Skin of body (tissue), 1 donor: ENCODE measurements at regions not wholly inside any gene's neighbourhood (a gene's known extent, or its start where the extent isn't known, plus 50 kb on each side); places are given as distances from the start of the nearest gene placed in this dataset.

ENCODE experiments used
- DNase-seq: peaks from one replicate; lab custom pipeline; 2025; lab: John Stamatoyannopoulos, UW

DNA sequence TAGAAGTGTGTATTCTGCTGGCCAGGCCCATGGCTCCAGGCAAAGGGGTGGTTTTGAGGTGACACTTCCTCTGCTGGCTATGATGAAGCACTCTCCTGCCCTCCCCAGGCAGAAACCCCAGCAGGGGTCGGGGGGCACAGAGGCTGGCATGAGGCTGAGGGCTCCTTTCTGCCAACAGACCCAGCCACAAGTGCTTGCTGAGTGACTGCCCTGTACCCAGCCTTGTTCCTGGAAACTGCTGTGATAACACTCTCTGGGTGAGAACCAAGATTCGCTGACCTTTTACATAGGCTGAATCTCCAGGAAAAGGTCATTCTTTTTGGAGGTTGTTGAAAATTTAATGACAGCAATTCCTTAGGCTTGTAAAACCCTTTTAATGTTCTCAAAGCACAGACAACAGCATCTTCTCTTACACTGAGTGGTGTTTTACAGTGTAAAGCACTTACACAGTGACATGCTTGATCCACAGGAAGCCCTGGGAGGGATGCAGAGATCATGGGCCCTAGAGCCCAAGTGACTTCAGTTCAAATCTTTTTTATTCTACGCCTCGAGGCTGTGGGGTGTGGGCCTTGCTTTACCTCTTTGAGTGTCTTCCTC, 155.5 kb upstream of the FGGY start:
- DNase-seq = no peak

DNA sequence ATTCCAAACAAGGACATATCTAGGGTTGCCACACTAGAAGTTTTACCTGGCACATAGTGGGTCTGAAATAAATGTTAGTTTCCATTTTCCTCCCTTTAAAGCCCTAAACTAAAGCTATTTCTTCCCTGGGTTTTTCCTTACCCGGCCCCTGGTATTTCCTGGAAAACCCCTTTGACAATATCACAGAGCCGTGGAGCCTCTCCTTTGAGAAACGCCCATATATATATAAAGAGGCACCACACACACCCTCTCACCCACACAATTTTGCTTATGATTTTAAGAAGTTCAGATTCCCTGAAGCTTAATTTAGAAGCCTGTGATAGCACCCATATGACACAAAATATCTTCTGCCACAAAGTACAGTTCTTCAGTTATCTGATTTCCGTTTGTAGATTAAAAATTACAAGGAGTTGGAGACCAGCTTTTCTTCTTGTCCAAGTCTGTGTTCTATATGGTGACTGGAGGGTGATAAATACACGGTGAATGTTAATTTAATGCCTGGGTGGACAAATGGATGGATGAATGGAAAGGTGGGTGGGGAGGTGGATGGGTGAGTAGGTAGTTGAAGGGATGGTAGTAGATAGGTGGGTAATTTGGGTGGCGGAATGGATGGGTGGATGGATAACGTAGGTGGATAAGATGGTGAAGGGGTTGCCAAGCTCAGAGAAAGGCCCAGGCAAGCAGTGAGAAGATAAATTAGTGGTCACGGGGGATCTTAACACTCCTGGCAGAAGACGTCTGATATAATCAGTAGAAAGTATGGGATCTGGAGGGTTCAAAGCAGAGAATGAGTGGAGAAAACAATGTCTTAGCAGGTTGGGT, 154.4 kb upstream of the FGGY start:
- no peak for DNase-seq

DNA sequence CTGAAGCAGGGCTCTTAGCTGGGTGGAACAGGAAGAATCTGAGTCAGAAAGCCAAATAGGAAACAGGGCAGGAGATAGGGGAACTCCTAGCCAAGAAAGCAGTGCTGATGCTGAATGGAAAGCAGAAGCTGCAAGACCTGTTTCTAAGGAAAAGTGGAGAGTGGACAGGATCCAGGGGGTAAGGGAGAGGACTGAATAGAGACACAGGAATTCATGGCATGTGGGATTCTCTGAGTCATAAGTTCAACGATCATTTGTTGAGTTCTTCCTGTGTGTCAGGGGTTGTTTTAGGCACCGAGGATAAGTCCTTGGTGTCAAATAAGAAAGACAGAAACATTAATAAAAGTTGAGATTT, 153.8 kb upstream of the FGGY start:
- peak; percentile 30 for DNase-seq

DNA sequence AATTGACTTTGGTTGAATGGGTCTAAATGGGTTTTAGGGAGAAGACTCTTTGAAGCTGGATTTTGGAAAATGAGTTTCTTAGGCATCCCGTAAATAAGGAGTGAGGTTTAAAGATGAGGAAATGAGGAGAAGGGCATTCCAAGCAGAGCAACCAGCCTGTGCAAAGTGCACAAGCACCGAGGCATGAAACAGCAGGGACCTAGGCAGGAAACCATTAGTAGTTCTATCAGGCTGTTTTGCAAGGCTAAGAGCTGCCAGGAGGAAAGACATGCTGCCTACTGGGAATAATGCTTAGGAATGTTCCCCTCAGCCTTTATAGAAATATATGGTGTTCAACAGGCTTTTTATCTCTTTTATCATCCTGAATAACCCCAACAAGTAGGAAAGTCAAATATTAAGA, 153.1 kb upstream of the FGGY start:
- DNase-seq = no peak

DNA sequence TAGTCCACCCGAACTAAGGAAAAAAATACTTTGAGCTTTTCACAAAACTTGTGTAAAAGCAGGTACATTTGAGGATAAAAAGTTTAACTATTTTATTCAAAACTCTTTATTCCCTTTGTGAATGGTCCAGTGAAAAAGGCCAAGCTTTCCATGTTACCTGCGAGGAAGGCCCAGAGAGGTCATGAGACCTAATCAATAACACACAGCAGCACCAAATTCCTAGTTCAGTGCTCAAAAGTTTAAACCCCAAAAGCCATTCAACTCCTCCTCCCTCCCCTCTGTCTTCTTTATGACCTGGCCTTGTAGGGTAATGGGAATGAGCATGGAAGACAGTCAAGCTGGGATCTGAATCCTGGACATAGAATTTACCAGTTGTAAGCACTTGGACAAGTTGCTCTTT, 151.9 kb upstream of the FGGY start:
- no peak for DNase-seq

DNA sequence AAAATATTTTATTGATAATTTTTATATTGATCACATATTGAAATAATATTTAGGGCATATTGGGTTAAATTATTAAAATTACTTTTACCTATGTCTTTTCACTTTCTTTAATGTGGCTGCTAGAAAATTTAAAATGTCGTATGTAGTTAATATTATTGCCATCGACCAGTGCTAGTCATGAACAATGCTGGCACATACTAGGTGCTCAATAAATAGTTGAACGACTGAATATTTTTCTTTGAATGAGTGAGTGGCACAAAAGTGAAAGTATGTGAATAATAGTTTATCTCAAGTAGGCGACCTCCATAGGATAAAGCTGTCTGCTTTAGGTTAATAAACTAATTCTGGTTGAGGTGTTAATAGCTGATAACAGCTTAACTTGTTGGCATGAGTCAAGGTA, 150.8 kb upstream of the FGGY start:
- no peak for DNase-seq

DNA sequence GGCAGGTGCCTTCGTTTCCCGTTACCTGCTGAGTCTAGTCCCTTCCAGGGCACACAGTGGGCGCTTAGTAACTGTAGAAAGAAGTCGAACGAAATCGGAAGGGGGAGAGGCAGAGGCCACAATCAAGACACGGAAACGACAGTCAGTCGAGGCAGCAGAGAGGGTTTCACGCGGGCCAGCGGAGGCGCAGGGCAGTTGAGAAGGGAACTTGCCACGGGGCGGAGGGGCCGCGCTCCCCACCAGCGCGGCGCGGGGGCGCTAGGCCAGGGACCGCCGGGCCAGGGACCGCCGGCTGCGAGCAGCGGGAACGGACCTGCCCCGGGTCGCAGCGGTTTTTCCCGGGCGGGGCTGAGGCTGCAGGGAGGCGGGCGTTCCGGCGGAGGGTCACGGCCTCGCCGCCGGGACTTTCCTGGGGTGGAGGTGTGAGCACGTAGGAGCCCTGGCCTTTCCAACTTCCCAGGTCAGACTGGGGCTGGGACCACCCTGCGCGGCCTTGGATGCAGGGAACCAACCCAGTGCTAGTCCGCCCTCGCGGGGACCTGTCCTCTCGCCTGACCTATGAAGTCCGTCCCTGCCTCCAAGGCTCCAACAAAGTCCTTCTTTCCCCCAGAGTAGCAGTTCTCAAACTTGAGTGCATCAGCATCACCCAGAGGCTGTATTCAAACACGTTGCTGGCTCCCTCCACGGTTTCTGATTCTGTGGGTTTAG, 150.1 kb upstream of the FGGY start:
- DNase-seq = no peak

DNA sequence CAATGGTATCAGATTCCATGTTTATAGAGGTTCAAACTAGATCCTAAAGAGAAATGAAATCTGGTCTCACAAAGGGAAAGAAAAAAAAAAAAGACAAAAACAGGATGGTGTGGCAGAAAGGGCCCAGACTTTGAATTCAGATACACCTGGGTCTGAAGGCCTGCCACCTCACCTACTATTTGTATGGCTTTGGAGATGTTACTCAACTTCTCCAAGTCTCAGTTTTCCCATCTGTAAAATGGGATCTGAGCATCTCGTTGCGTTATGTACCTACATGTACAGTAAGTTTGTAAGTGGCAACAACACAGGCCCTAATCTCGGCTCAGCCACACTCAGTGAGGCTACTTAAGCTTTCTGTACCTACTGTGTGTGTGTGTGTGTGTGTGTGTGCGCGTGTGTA, 147.5 kb upstream of the FGGY start:
- DNase-seq = no peak

DNA sequence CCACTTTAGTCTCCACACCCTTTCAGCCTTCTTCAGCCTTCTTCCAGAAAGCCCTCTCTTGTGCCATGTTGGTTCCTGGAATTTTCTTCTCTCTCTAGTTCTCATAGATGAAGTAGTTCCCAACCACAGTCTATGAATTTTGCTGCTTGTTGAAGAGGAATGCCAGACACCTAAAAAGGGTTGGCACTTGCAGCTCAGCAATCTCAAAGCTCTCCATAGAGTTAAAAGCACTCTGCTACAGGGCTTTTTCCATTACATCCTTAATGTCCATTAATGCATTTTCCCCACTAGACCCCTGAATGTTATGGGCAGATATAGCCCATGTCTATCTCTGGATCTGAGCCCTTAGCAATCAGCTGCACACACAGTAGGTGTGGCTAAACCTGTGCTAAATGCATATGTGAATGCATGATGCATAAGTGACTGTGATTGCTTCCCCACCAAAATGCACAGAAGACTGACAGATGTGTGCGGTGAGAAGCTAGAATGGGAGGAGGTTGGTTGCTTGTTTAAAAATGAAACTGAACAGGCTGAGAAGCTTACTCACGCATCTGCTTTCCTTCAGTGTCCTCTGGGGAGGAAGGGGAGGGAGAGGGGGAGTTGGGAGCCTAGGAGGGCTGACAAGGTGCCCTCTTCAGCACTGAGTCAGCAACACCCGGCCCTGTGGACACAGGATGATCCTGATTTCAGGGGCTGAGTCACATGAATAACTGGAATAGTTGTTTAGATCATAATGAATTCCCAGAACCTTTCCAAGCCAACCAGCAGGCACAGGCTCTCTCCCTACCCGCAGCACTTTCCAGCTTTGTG, 146.1 kb upstream of the FGGY start:
- DNase-seq = peak; percentile 47

DNA sequence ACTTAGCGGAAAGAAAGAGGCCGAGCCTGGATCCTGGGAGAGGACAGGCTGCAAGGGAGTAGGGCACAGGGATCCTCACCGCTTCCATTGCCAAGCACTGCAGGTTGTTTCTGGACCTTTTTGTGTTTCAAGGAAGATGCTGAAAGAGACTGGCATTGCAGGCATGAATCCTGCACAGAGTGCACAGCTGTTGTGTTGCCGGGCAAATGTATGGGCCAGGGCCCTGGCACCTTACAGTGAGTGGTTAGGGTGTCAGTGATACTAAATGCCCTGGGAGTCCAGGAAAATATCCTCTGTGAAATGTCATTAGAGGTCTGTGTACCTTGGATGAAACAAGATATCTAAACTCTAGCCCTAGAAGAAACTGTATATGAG, 145.5 kb upstream of the FGGY start:
- DNase-seq = no peak

DNA sequence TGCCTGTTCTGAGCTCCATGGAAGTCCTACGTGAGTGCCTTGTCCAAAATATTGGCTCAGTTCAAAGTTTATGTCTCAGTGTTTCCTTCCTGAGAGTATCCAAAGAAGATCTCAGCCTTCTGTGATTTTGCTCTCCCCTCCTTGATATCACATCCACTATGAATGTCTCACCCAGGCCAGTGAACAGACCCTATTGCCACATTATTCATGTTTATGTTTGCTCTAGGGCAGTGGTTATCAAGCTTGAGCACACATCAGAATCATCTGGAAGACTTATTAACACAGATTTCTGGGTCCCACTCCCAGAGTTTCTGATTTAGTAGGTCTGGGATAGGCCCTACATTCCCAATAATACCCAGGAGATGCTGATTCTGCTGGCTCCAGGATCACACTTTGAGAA, 145.0 kb upstream of the FGGY start:
- DNase-seq = no peak

DNA sequence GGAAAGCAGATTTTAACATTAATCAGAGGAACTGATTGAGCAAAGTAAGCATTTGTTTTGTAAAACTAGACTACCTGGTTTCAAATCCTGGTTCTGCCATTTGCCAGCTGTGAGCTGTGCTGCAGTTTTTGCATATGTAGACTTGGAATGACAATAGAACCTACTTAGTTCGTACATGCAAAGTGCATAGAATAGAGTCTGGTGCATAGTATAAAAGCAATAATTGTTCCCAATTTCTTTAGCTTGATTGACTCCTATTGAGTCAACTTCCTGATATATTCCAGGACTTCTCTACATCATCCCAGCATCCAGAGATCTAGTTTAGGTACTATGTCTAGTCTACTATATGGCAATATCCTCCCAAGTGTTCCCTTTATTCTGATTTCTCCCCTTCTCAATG, 144.4 kb upstream of the FGGY start:
- DNase-seq = no peak

DNA sequence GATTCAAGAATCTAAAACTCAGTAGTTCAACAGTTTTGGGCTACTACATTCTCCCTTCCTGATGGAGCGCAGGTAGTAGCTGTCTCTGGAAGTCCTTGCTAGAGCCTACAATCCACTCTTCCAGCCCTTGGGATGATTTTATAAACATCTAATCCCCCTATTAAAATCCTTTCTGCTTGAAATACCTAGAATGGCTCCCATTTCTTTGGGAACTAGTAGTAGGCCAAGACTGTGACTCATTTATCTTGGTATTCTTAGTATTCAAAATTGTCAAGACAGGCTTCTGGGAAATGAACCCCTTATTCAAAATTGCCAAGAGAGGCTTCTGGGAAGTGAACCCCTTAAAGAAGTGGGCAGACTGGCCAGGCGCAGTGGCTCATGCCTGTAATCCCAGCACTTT, 142.5 kb upstream of the FGGY start:
- DNase-seq = no peak

DNA sequence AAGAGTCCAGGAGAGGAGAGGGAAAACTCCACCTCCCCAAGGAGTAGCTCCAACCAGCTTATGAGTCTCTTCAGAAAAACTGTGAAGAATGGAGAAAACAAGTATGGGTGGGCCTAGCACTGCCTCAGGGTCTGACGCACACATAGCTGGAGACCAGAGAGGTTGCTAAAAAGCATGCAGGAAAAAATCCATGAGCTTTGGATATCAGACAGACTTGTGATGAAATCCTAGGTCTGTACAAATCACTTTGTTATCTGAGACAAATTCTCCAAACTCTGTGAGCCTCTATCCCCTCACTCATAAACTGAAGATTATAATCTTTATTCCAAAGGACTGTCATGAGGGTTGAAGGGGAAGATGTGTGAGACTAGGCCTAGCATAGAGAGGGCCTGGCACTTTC, 141.5 kb upstream of the FGGY start:
- DNase-seq = no peak

DNA sequence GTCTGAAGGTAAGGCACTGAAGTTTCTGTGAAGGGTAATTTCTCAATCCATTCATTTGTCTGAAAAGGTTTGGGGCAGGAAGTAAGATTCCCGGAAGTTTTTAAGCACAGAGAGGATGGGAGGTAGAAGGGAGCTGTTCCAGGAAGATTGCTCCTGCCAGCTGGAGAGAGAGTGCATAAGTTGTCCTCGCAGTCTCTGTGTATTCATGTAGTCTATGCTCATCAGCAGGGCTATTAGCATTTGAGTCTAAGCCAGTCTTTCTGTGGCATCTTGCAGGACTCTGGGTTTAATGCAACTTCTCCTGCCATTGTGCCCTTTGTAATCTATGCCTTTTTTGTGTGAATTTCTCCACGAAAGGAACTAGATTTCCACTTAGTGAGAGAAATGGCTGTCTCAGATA, 140.8 kb upstream of the FGGY start:
- no peak for DNase-seq

DNA sequence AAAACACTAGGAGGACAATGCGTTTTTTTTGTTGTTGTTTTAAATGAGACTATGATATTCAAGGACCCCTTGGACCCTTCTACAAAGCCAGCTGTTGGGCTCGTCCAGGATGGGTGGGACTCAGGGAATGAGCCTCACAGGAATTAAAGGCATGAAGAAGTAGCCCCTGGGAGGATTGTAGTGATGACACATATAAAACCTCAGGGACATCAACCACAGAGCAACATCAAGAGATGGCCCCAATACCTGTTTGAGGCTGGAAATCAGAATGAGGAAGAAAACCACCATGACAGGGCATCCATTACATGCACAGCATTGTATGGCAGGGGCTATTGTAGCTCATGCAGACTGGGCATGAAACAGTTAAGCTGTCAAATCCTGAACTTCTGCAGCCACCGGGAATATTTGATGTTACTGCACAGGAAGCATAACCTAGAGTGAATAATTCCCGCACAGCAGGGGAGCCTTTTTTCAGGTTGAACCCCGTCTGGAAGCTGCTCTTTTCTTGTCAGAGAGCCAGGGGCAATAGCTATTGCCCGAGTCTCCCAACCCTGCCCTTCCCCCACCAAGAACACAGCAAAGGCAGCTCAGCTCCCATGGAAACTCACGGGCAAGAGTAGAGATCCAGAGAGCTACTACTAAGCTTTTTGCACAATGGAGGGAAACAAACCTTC, 140.2 kb upstream of the FGGY start:
- DNase-seq = no peak

DNA sequence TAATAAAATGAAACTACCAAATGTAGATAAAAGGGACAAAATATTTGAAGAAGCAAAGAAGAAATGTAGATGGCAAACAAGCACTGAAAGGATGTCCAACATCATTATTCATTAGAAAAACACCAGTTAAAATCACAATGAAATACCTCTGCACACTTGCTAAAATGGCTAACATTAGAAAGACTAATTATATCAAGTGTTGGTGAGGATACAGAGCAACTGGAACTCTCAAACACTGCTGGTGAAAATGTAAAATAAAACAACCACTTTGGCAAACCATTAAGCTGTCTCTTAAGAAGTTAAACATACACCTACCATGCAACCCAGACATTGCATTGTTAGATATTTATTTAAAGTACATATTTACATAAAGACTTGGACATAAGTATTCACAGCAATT, 138.6 kb upstream of the FGGY start:
- DNase-seq = no peak

DNA sequence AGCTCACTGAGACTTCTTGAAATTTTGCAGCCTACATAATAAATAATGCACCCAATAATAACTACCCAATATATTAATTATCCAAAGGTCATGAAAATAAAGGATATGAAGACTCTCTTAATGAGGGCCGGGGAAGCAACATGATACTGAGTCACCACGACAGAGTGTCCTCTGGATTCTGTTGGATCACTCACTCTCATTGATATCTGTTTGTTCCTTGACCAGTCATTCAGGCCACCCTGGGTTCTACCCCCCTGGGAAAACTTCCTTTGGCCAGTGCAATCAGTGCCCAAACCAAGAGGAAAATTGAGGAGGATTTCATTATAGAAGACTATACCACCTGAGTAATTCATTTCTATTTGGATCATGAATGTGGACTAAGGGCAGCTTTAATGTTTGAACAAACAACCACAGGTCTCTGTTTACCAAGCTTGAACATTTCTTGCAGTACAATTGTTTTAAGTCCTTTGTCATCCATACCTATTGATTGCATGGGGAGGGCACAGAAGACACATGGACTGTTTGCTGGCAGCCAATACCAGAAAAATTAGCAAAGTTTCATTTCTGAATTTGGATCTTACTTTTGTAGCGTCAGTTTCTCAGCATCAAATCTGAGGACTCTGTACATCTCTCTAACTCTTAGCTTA, 137.2 kb upstream of the FGGY start:
- no peak for DNase-seq

DNA sequence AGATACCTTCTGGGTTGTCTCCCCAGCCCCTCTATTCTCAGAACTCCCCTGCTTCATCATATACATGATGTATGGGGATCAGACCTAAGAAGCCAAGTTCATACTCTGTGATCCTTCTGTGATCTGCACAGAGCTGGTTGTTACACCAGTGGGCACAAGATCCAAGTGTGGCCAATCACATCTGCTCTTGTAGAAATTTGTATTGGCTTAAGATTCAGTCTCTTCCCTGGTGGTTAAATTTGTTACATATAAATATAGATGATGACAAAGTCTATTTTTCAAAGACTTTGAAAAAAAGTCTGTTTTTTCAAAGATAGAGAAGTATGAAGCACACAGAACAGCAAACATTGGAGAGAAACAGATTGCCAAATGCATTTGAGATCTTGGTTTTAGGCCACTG, 135.8 kb upstream of the FGGY start:
- DNase-seq = no peak

DNA sequence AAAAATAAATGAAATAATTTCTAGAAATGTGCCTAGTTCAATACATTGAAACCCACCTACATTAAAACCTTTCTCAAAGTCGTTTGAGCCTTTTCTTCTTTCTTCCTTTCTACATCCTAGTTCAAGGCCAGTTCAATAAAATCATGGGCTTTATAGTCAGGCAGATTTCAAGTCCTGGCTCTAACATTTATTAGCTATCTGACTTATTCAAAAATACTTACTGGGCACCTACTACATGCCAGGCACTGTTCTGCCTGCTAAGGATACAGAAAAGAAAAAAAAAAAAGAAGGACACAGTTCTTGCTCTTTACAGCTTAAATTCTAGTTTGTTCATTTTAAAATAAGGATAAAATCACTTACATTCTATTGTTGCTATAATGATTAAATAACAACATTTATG, 134.2 kb upstream of the FGGY start:
- no peak for DNase-seq
